B cell (primary cell): ENCODE measurements at regions not wholly inside any gene's neighbourhood (a gene's known extent, or its start where the extent isn't known, plus 50 kb on each side); places are given as distances from the start of the nearest gene placed in this dataset.

Experiments used
- EZH2 ChIP-seq: IDR thresholded peaks from 2 replicates; pipeline ENCODE4 v1.6.1; 2012; ENCODE audit warnings: borderline replicate concordance, low read depth, mild to moderate bottlenecking, moderate library complexity, low read length; ENCODE audit not compliant: insufficient read depth, poor library complexity, severe bottlenecking
- TF ChIP-seq, protein P1 (sequence below): fragments of 200-600 bp; IDR thresholded peaks from one replicate; pipeline ENCODE4 v1.8.0; 2022; ENCODE audit warnings: antibody characterized with exemption, mild to moderate bottlenecking

DNA sequence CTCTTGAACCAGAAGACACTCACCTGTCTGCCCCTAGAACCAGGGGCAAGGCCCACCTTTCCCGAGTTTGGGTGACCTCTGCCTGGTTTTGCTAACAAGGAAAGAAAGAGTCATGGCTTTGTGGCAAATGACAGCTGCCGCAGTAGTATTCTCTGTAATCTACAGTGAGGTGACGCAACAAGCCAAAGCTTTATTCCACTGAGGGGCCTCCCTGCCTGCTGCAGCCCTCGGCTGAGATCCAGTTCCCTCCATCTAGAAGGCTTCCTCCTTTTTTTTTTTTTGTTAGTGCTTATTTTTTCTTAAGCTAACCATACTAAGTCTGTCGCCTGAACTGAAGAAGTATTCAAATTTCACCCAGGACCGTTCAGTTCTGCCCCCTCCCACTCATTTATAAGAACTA lies 142.3 kb upstream of the TMCC3 start:
- TF ChIP-seq, protein P1, sequence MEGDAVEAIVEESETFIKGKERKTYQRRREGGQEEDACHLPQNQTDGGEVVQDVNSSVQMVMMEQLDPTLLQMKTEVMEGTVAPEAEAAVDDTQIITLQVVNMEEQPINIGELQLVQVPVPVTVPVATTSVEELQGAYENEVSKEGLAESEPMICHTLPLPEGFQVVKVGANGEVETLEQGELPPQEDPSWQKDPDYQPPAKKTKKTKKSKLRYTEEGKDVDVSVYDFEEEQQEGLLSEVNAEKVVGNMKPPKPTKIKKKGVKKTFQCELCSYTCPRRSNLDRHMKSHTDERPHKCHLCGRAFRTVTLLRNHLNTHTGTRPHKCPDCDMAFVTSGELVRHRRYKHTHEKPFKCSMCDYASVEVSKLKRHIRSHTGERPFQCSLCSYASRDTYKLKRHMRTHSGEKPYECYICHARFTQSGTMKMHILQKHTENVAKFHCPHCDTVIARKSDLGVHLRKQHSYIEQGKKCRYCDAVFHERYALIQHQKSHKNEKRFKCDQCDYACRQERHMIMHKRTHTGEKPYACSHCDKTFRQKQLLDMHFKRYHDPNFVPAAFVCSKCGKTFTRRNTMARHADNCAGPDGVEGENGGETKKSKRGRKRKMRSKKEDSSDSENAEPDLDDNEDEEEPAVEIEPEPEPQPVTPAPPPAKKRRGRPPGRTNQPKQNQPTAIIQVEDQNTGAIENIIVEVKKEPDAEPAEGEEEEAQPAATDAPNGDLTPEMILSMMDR = no peak
- no peak for TF ChIP-seq EZH2
